SU-DHL-6 (cell line): ENCODE measurements at regions not wholly inside any gene's neighbourhood (a gene's known extent, or its start where the extent isn't known, plus 50 kb on each side); places are given as distances from the start of the nearest gene placed in this dataset.

ENCODE experiments used
- EZH2phosphoT487 ChIP-seq: fragments of 200-600 bp; sonication (generic), shearing (Covaris generic); conservative IDR thresholded peaks from 2 replicates; pipeline ENCODE4 v1.6.1; 2018; ENCODE audit warnings: mild to moderate bottlenecking, antibody characterized with exemption, low read length, moderate library complexity, mixed read lengths
- TF ChIP-seq, protein P1 (sequence below): fragments of 200-600 bp; sonication (generic); IDR thresholded peaks from one replicate; pipeline ENCODE4 v1.5.1; 2017; ENCODE audit warnings: antibody characterized with exemption, mild to moderate bottlenecking, low read length, moderate library complexity; ENCODE audit not compliant: insufficient read depth, poor library complexity, severe bottlenecking

DNA sequence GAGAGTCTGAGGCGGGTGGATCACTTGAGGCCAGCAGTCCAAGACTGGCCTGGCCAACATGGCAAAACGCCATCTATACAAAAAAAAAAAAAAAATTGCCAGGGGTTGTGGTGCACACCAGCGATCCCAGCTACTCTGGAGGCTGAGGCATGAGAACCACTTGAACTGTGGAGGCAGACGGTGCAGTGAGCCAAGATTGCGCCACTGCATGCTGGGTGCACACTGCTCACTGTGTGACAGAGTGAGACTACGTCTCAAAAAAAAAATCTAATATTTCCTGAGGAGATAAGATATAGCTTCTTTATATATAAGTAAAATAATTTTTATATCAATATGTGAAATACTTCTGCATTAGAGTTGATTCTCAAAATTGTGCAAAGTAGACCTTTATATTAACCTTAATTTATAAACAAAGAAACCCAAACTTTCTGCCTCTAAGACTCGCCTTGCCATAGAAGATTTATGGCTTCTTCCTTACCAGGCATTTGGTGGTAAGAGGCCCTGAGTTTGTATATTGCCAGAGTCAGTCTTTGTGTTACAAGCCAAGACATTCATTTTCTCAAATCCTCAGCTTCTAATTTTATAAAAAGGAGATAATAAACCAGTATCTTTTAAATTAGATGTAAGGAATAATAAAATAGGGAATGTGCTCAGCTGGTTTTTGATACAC, 1226.7 kb downstream of the FLRT2 start:
- TF ChIP-seq, protein P1, sequence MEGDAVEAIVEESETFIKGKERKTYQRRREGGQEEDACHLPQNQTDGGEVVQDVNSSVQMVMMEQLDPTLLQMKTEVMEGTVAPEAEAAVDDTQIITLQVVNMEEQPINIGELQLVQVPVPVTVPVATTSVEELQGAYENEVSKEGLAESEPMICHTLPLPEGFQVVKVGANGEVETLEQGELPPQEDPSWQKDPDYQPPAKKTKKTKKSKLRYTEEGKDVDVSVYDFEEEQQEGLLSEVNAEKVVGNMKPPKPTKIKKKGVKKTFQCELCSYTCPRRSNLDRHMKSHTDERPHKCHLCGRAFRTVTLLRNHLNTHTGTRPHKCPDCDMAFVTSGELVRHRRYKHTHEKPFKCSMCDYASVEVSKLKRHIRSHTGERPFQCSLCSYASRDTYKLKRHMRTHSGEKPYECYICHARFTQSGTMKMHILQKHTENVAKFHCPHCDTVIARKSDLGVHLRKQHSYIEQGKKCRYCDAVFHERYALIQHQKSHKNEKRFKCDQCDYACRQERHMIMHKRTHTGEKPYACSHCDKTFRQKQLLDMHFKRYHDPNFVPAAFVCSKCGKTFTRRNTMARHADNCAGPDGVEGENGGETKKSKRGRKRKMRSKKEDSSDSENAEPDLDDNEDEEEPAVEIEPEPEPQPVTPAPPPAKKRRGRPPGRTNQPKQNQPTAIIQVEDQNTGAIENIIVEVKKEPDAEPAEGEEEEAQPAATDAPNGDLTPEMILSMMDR, result no peak
- TF ChIP-seq EZH2phosphoT487, result no peak
